ENCODE measurements at regions not wholly inside any gene's neighbourhood (a gene's known extent, or its start where the extent isn't known, plus 50 kb on each side); places are given as distances from the start of the nearest gene placed in this dataset.

GRCh38 chr2:64769392-64770044, 115.8 kb upstream of the SERTAD2 start:
- peaks cover 41% of the 10 kb centered on the region for H3K4me1 ChIP-seq (ENCODE audit: insufficient read depth, low read length)
- H2AFZ ChIP-seq (ENCODE audit: low read length): no peak overlapping the region
- intact Hi-C loops (cut with micrococcal nuclease; ENCODE audit: unreplicated experiment): no loop called here
- no peaks in the 10 kb centered on the region for H3K36me3 ChIP-seq (replicated peaks in 1 of 2; ENCODE audit: control insufficient read depth in 1 of 2, insufficient read depth in 2 of 2, low read length in 2 of 2)
- H3K4me2 ChIP-seq (ENCODE audit: low read depth, low read length): no peak overlapping the region
- no peaks in the 10 kb centered on the region for H4K20me1 ChIP-seq (ENCODE audit: insufficient read depth, low read length)
- no peak for TF ChIP-seq ZNF780A (CRISPR knock-in tag; IDR thresholded peaks at IDR 0.05)
- no peak for TF ChIP-seq FOXK1 (CRISPR knock-in tag; IDR thresholded peaks at IDR 0.05; ENCODE audit: borderline replicate concordance, low read depth)
- no peak for TF ChIP-seq ZNF768 (CRISPR knock-in tag; IDR thresholded peaks at IDR 0.05)
- no peak for TF ChIP-seq ZNF672 (CRISPR knock-in tag; IDR thresholded peaks at IDR 0.05)
- no peak for TF ChIP-seq ASH2L (IDR thresholded peaks at IDR 0.05; ENCODE audit: insufficient read length, low read depth, low read length)
- no peak for TF ChIP-seq NCOA5 (CRISPR knock-in tag; IDR thresholded peaks at IDR 0.05)
- no peak for TF ChIP-seq RFX3 (CRISPR knock-in tag; IDR thresholded peaks at IDR 0.05)
- TF ChIP-seq ZNF724P (CRISPR knock-in tag; IDR thresholded peaks at IDR 0.05; ENCODE audit: borderline replicate concordance): no peak
- TF ChIP-seq KLF12 (CRISPR knock-in tag; IDR thresholded peaks at IDR 0.05; ENCODE audit: borderline replicate concordance): no peak
- no peak for TF ChIP-seq HHEX (CRISPR knock-in tag; IDR thresholded peaks at IDR 0.05)
- H3K27me3 ChIP-seq (ENCODE audit: control insufficient read depth in 1 of 2, insufficient read depth in 2 of 2, low read length in 2 of 2): peaks cover 2 to 59% of the 10 kb centered on the region in 2 experiments; a peak in 4 of 5 replicates
- H3K4me3 ChIP-seq (replicated peaks in 1 of 3; ENCODE audit: insufficient read depth in 1 of 3, low read depth in 2 of 3, low read length in 3 of 3): no peak overlapping the region
- in situ Hi-C loops (cut with HindIII; ENCODE audit: extremely low pct_ligation_motif_present, low pct_unique_long_range_greater_than_20kb): no loop called here
- ChIA-PET CTCF (ENCODE audit: low intra/inter-chr PET ratio, low total read pairs) (no interaction called here), POLR2A (interaction anchor here (1.3 to 2.0 kb wide), 3 partner anchors 17 to 111 kb away, joined by 3 to 10 read pairs (median 3); no protein-coding TSS in a partner anchor)
- DNase-seq (ENCODE audit: low spot score): no peak
- 23% methylated on average over 6 of the region's 6 CpGs for WGBS (ENCODE audit: low lambda C conversion rate)
- no peaks in the 10 kb centered on the region for H3K9me3 ChIP-seq (ENCODE audit: low read length)
- no TSS peak for BruUV-seq (replicated peaks)
- H3K79me2 ChIP-seq (ENCODE audit: insufficient read depth, low read length): no peaks in the 10 kb centered on the region
- H3K9ac ChIP-seq (ENCODE audit: insufficient read depth, low read depth, low read length): no peak overlapping the region
- H3K27ac ChIP-seq (ENCODE audit: extremely low read length, insufficient read depth, low read length): no peak overlapping the region
- FAIRE-seq: no peak
- ATAC-seq: no peak

Measured in HepG2 (cell line).